ENCODE measurements at regions not wholly inside any gene's neighbourhood (a gene's known extent, or its start where the extent isn't known, plus 50 kb on each side); places are given as distances from the start of the nearest gene placed in this dataset.

GRCh38 chr22:49395617-49396016, 432.1 kb downstream of the BRD1 start:
- TF ChIP-seq, protein P1, sequence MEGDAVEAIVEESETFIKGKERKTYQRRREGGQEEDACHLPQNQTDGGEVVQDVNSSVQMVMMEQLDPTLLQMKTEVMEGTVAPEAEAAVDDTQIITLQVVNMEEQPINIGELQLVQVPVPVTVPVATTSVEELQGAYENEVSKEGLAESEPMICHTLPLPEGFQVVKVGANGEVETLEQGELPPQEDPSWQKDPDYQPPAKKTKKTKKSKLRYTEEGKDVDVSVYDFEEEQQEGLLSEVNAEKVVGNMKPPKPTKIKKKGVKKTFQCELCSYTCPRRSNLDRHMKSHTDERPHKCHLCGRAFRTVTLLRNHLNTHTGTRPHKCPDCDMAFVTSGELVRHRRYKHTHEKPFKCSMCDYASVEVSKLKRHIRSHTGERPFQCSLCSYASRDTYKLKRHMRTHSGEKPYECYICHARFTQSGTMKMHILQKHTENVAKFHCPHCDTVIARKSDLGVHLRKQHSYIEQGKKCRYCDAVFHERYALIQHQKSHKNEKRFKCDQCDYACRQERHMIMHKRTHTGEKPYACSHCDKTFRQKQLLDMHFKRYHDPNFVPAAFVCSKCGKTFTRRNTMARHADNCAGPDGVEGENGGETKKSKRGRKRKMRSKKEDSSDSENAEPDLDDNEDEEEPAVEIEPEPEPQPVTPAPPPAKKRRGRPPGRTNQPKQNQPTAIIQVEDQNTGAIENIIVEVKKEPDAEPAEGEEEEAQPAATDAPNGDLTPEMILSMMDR (IDR thresholded peaks at IDR 0.05 in 8 of 11, conservative IDR thresholded peaks at IDR 0.05 in 3 of 11), result no peak
- no peak for TF ChIP-seq POLR2AphosphoS5 (IDR thresholded peaks at IDR 0.05)

All from spleen (tissue), 7 donors.